A549 (cell line): ENCODE measurements at regions not wholly inside any gene's neighbourhood (a gene's known extent, or its start where the extent isn't known, plus 50 kb on each side); places are given as distances from the start of the nearest gene placed in this dataset.

Experiments used
- ATAC-seq, 2 experiments: fragments of 200-7000 bp in 1 of 2; fragments of >200 bp in 1 of 2; cut with Nextera tagmentation in 1 of 2; cut with Tn5 transposase in 1 of 2; 3 replicates each; pipeline versions ENCODE4 v1.8.0 to v1.9.1; 2018 to 2020; ENCODE audit warnings: mild to moderate bottlenecking in 1 of 2, moderate library complexity in 1 of 2
- CTCF ChIA-PET: fragments of 300-600 bp; sonication (Branson Sonifier 250); formaldehyde crosslinking; extraction: SDS; loops from one replicate; lab custom pipeline; 2021; ENCODE audit warnings: antibody characterized with exemption, inconsistent platforms; lab: Yijun Ruan, JAX
- POLR2A ChIA-PET: fragments of 350-600 bp; formaldehyde crosslinking; extraction: SDS; loops from one replicate; lab custom pipeline; 2021; ENCODE audit warnings: antibody characterized with exemption, inconsistent platforms; lab: Yijun Ruan, JAX
- DNase-seq, 2 experiments: peaks; one replicate each; pipeline versions ENCODE4 v3.0.0 to v3.0.0-alpha.2; 2011 to 2016; ENCODE audit warnings: low read depth in 1 of 2, low spot score in 1 of 2
- FAIRE-seq: peaks from 2 replicates; lab custom pipeline; 2011; peaks lifted over from hg19 to GRCh38; lab: Jason Lieb, UNC
- H3K27ac ChIP-seq, 2 experiments: fragments of >200 bp; sonication (Bioruptor Twin); formaldehyde crosslinking; 3 replicates each; pipeline ENCODE4 v1.5.1; 2016 to 2017
- H3K4me1 ChIP-seq: fragments of >200 bp; sonication (Bioruptor Twin); formaldehyde crosslinking; 3 replicates; pipeline ENCODE4 v1.6.1; 2016
- H3K4me2 ChIP-seq: fragments of >200 bp; sonication (Bioruptor Twin); formaldehyde crosslinking; 3 replicates; pipeline ENCODE4 v1.6.1; 2016
- H3K4me3 ChIP-seq: fragments of >200 bp; sonication (Bioruptor Twin); formaldehyde crosslinking; 3 replicates; pipeline ENCODE4 v1.5.1; 2016
- H3K9me3 ChIP-seq: fragments of >200 bp; sonication (Bioruptor Twin); formaldehyde crosslinking; 3 replicates; pipeline ENCODE4 v1.6.1; 2016
- CEBPB ChIP-seq, 2 experiments: fragments of >200 bp in 1 of 2; sonication (Bioruptor Twin) in 1 of 2; formaldehyde crosslinking in 1 of 2; IDR thresholded peaks; 2 replicates each; pipeline ENCODE4 v1.6.1; 2012 to 2016
- CHD2 ChIP-seq: fragments of 150-350 bp; IDR thresholded peaks from 2 replicates; pipeline ENCODE4 v1.6.1; 2014; ENCODE audit warnings: low read length; ENCODE audit not compliant: partially characterized antibody
- CHD4 ChIP-seq: fragments of 200-600 bp; sonication (generic); IDR thresholded peaks from 2 replicates; pipeline ENCODE4 v1.6.1; 2016; ENCODE audit warnings: antibody characterized with exemption, mild to moderate bottlenecking, borderline replicate concordance
- EHF ChIP-seq: fragments of 250-450 bp; sonication (Bioruptor Pico); IDR thresholded peaks from 2 replicates; pipeline ENCODE4 v1.5.0; 2020; ENCODE audit warnings: mild to moderate bottlenecking
- EP300 ChIP-seq, 2 experiments: fragments of >200 bp; sonication (Bioruptor Twin); formaldehyde crosslinking; IDR thresholded peaks; 2 replicates in 1 of 2; 3 replicates in 1 of 2; pipeline ENCODE4 v1.6.1; 2016 to 2017
- GATA3 ChIP-seq: IDR thresholded peaks from 2 replicates; pipeline ENCODE4 v1.6.1; 2012; ENCODE audit warnings: borderline replicate concordance
- HDAC2 ChIP-seq: fragments of 200-600 bp; sonication (generic); IDR thresholded peaks from 2 replicates; pipeline ENCODE4 v1.6.1; 2016
- HMGXB4 ChIP-seq: fragments of 250-450 bp; sonication (Bioruptor Pico); IDR thresholded peaks from 2 replicates; pipeline ENCODE4 v1.5.0; 2021; ENCODE audit warnings: mild to moderate bottlenecking, moderate library complexity, borderline replicate concordance
- HOXA7 ChIP-seq: fragments of 250-450 bp; sonication (Bioruptor Pico); IDR thresholded peaks from 2 replicates; pipeline ENCODE4 v1.5.0; 2020; ENCODE audit warnings: mild to moderate bottlenecking, moderate library complexity
- JUNB ChIP-seq: fragments of >200 bp; sonication (Bioruptor Twin); formaldehyde crosslinking; IDR thresholded peaks from 2 replicates; pipeline ENCODE4 v1.6.1; 2016
- KDM5A ChIP-seq: fragments of 200-600 bp; sonication (generic); IDR thresholded peaks from 2 replicates; pipeline ENCODE4 v1.6.1; 2016; ENCODE audit warnings: antibody characterized with exemption, mild to moderate bottlenecking
- MAX ChIP-seq: IDR thresholded peaks from 2 replicates; pipeline ENCODE4 v1.6.1; 2012
- NR3C1 ChIP-seq: fragments of >200 bp; sonication (Bioruptor Twin); formaldehyde crosslinking; IDR thresholded peaks from 3 replicates; pipeline ENCODE4 v1.6.1; 2017
- PBX3 ChIP-seq: IDR thresholded peaks from 2 replicates; pipeline ENCODE4 v1.6.1; 2012
- POLR2A ChIP-seq: IDR thresholded peaks from 2 replicates; pipeline ENCODE4 v1.6.1; 2012; ENCODE audit warnings: mild to moderate bottlenecking, low read length
- RAD21 ChIP-seq, 2 experiments: fragments of >200 bp in 1 of 2; sonication (Bioruptor Twin) in 1 of 2; formaldehyde crosslinking in 1 of 2; IDR thresholded peaks in 1 of 2; conservative IDR thresholded peaks in 1 of 2; 2 replicates in 1 of 2; 3 replicates in 1 of 2; pipeline ENCODE4 v1.6.1; 2012 to 2018; ENCODE audit warnings: inconsistent platforms in 1 of 2
- RFX5 ChIP-seq: fragments of 450-650 bp; IDR thresholded peaks from 2 replicates; pipeline ENCODE4 v1.7.1; 2014; ENCODE audit warnings: antibody characterized with exemption, mild to moderate bottlenecking, moderate library complexity
- TFCP2L1 ChIP-seq: fragments of 250-450 bp; sonication (Bioruptor Pico); IDR thresholded peaks from 2 replicates; pipeline ENCODE4 v1.5.0; 2021; ENCODE audit warnings: mild to moderate bottlenecking
- TP53 ChIP-seq: fragments of 250-450 bp; sonication (Bioruptor Pico); IDR thresholded peaks from 2 replicates; pipeline ENCODE4 v1.5.0; 2021; ENCODE audit warnings: mild to moderate bottlenecking, moderate library complexity
- ZC3H11A ChIP-seq: fragments of 450-650 bp; IDR thresholded peaks from 2 replicates; pipeline ENCODE4 v1.6.1; 2014; ENCODE audit warnings: antibody characterized with exemption, mild to moderate bottlenecking
- ZFP36 ChIP-seq: fragments of 450-650 bp; IDR thresholded peaks from 2 replicates; pipeline ENCODE4 v1.6.1; 2014; ENCODE audit warnings: borderline replicate concordance; ENCODE audit not compliant: partially characterized antibody
- ZNF302 ChIP-seq: fragments of 250-450 bp; sonication (Bioruptor Pico); IDR thresholded peaks from 2 replicates; pipeline ENCODE4 v1.9.0; 2021; ENCODE audit warnings: inconsistent platforms, mild to moderate bottlenecking, moderate library complexity
- ZSCAN20 ChIP-seq: fragments of 250-450 bp; sonication (Bioruptor Pico); IDR thresholded peaks from 2 replicates; pipeline ENCODE4 v1.8.0; 2022; ENCODE audit warnings: mild to moderate bottlenecking, moderate library complexity
- WGBS: methylation state at CpG from one replicate; pipeline ENCODE4 v1.1.6; 2017; ENCODE audit errors: missing lambda C conversion rate; 5-methylcytosine and 5-hydroxymethylcytosine counted together
- TF ChIP-seq, protein P1 (sequence below): fragments of 150-350 bp; IDR thresholded peaks from 2 replicates; pipeline ENCODE4 v1.6.1; 2014; ENCODE audit warnings: low read depth, mild to moderate bottlenecking, low read length
- TF ChIP-seq, protein P2 (sequence below): fragments of 250-450 bp; sonication (Bioruptor Pico); IDR thresholded peaks from 2 replicates; pipeline ENCODE4 v1.5.0; 2020; ENCODE audit warnings: low read depth, mild to moderate bottlenecking, moderate library complexity

DNA sequence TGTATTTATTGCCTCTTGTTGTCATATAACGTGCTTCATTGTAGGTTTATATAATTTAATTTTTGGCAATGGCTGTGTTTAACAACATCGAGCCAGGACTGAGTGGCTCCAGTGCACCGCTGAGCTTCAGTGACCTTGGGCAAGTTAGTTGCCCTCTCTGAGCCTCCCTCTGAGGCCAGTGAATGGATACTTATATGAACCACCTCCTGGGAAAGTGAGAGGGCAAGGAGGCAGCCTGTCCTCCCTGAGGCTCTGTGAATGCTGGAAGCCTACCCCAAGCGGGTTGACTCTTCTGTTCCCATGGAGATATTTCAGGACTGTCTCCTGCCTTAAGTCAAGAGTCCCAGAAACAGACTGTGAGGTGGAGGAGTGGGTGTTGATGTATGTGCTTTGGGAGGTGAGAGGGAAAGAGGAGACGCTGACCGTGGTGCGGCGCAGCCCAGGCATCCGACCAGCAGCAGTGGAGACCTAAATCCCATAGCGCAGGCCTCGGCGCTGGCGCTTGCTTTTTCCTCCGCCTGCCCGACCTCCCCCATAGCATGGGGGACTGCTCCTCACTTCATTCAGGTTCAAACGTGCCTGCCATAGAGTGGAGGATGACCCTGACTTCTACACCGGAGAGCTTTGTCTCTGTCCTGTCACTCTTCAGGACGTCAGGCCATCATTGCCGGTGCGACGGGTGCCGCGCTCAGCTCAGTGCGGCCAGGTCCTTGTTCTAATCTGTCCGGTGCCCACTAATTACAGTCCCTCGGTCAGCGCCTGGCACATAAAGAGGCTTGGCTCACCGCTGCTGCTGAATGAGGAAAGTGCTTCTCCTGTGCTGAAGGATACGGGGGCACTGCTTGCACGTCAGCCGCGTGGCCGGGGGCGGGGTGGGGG is 167.3 kb upstream of the HS6ST1 start:
- H3K9me3 ChIP-seq = no peaks in the 10 kb centered on the region
- FAIRE-seq (no peak), DNase-seq (no peak), ATAC-seq (no peak)
- no peaks in the 10 kb centered on the region for H3K4me1 ChIP-seq
- H3K4me3 ChIP-seq = no peak overlapping the region
- no peak overlapping the region for H3K4me2 ChIP-seq
- WGBS = 67% methylated on average over 25 of the region's 34 CpGs
- POLR2A ChIA-PET = no interaction called here
- TF ChIP-seq RFX5 (no peak), ZC3H11A (no peak), CHD2 (no peak), HDAC2 (no peak), TFCP2L1 (CRISPR knock-in tag) (no peak), CEBPB (IDR thresholded peaks at IDR 0.05) (no peak), HOXA7 (no peak), GATA3 (no peak)
- TF ChIP-seq, protein P1, sequence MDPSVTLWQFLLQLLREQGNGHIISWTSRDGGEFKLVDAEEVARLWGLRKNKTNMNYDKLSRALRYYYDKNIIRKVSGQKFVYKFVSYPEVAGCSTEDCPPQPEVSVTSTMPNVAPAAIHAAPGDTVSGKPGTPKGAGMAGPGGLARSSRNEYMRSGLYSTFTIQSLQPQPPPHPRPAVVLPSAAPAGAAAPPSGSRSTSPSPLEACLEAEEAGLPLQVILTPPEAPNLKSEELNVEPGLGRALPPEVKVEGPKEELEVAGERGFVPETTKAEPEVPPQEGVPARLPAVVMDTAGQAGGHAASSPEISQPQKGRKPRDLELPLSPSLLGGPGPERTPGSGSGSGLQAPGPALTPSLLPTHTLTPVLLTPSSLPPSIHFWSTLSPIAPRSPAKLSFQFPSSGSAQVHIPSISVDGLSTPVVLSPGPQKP = no peak
- no peak overlapping the region for H3K27ac ChIP-seq
- CTCF ChIA-PET = no interaction called here

- WGBS = 17% methylated on average over 11 of the region's 15 CpGs
- FAIRE-seq = no peak
- Histone ChIP-seq H3K4me3 (no peak overlapping the region), H3K4me2 (no peak overlapping the region), H3K9me3 (no peaks in the 10 kb centered on the region), H3K4me1 (no peaks in the 10 kb centered on the region), H3K27ac (no peak overlapping the region)
- no peak for DNase-seq
- no peak for TF ChIP-seq ZNF302 (CRISPR knock-in tag)
- no peak for TF ChIP-seq RAD21 (conservative IDR thresholded peaks at IDR 0.05 in 1 of 2, IDR thresholded peaks at IDR 0.05 in 1 of 2)
- TF ChIP-seq KDM5A = no peak
- TF ChIP-seq PBX3 = no peak
- TF ChIP-seq ZSCAN20 = no peak
- TF ChIP-seq EHF = no peak
- TF ChIP-seq, protein P2, sequence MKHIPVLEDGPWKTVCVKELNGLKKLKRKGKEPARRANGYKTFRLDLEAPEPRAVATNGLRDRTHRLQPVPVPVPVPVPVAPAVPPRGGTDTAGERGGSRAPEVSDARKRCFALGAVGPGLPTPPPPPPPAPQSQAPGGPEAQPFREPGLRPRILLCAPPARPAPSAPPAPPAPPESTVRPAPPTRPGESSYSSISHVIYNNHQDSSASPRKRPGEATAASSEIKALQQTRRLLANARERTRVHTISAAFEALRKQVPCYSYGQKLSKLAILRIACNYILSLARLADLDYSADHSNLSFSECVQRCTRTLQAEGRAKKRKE (CRISPR knock-in tag) = no peak
- TF ChIP-seq RFX5 = no peak
- no peak for TF ChIP-seq JUNB
- TF ChIP-seq NR3C1 = no peak
- TF ChIP-seq CHD4 = no peak
- no peak for TF ChIP-seq ZFP36
- TF ChIP-seq TP53 = no peak
- TF ChIP-seq EP300 (IDR thresholded peaks at IDR 0.05) = no peak
- no peak for TF ChIP-seq HDAC2
- TF ChIP-seq, protein P1 = no peak
- no peak for TF ChIP-seq HOXA7
- no peak for TF ChIP-seq MAX
- TF ChIP-seq POLR2A = no peak
- TF ChIP-seq HMGXB4 (CRISPR knock-in tag) = no peak
- ChIA-PET POLR2A (no interaction called here), CTCF (no interaction called here)
- ATAC-seq = no peak; a peak in 1 of 6 replicates
These were observed 168.1 kb upstream of the HS6ST1 start for GRCh38 chr2:128486640-128487375.
